Retina (tissue), 1 donor: ENCODE measurements at regions not wholly inside any gene's neighbourhood (a gene's known extent, or its start where the extent isn't known, plus 50 kb on each side); places are given as distances from the start of the nearest gene placed in this dataset.
A peak's percentile ranks its signal among the peaks of the same experiment; 100 is the strongest.

Experiments used
- DNase-seq: peaks from one replicate; pipeline ENCODE4 v3.0.0-alpha.2; 2016

GRCh38 chr6:29999416-29999815 is 57.1 kb downstream of the HLA-A start:
- DNase-seq, result no peak

- DNase-seq, result no peak
These were observed 57.9 kb downstream of the HLA-A start for GRCh38 chr6:30000156-30000791.

- no peak for DNase-seq
These were observed 58.2 kb upstream of the POLR1H start for GRCh38 chr6:30002871-30003270.

DNA sequence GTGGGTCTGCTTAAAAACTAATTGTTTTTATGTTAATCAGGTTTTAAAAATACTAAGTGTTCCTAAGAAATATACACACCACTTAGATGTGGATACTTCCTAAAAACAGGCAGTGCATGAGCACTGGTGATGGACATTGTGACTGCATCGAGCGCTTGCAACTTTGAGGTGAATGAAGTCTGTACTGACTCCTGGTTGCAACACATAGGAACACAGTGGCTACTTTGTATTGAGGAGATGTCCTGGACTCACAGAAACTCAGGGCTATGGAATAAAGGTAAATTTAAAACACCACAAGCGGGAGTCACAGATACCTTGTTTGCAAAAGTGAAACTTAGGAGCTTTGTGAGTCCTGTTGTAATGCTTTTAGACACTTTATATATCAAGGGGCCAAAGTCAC is 55.6 kb upstream of the POLR1H start:
- no peak for DNase-seq

GRCh38 chr6:30006170-30007131 is 54.6 kb upstream of the POLR1H start:
- DNase-seq, result peak; percentile 63

GRCh38 chr6:30007132-30007764 is 53.8 kb upstream of the POLR1H start:
- DNase-seq, result no peak

- DNase-seq, result no peak
These were observed 52.0 kb upstream of the POLR1H start for GRCh38 chr6:30009113-30009512.
